Keratinocyte (primary cell): ENCODE measurements at regions not wholly inside any gene's neighbourhood (a gene's known extent, or its start where the extent isn't known, plus 50 kb on each side); places are given as distances from the start of the nearest gene placed in this dataset.

Experiments used
- DNase-seq: peaks from one replicate; pipeline ENCODE4 v3.0.0-alpha.2; 2011; ENCODE audit warnings: low read depth, missing footprints, low spot score
- FAIRE-seq: peaks from 2 replicates; lab custom pipeline; 2011; peaks lifted over from hg19 to GRCh38; lab: Jason Lieb, UNC
- H2AFZ ChIP-seq: 2 replicates; pipeline ENCODE4 v1.6.0; 2012; ENCODE audit warnings: low read length, control low read depth, inconsistent platforms; ENCODE audit not compliant: control insufficient read depth
- H3K27ac ChIP-seq: 2 replicates; pipeline ENCODE4 v1.5.1; 2011; ENCODE audit warnings: low read length; ENCODE audit not compliant: control insufficient read depth, insufficient read depth
- H3K27me3 ChIP-seq: 3 replicates; pipeline ENCODE4 v1.6.0; 2011; ENCODE audit warnings: low read length; ENCODE audit not compliant: control insufficient read depth, insufficient read depth; ENCODE audit errors: extremely low read depth
- H3K36me3 ChIP-seq, 2 experiments: 2 replicates in 1 of 2; 3 replicates in 1 of 2; pipeline ENCODE4 v1.5.1; 2011; ENCODE audit warnings: low read length in 2 of 2, mild to moderate bottlenecking in 1 of 2; ENCODE audit not compliant: control insufficient read depth in 2 of 2, insufficient read depth in 2 of 2; ENCODE audit errors: extremely low read depth in 1 of 2
- H3K4me1 ChIP-seq: 3 replicates; pipeline ENCODE4 v1.5.1; 2011; ENCODE audit warnings: low read length; ENCODE audit not compliant: control insufficient read depth, insufficient read depth; ENCODE audit errors: extremely low read depth
- H3K4me2 ChIP-seq: 3 replicates; pipeline ENCODE4 v1.6.0; 2011; ENCODE audit warnings: low read depth, low read length; ENCODE audit not compliant: control insufficient read depth, insufficient read depth; ENCODE audit errors: extremely low read depth
- H3K4me3 ChIP-seq, 3 experiments: fragments of 200-600 bp in 1 of 3; sonication (generic) in 1 of 3; 2 replicates in 2 of 3; 3 replicates in 1 of 3; pipeline ENCODE4 v1.5.1; 2011 to 2016; ENCODE audit warnings: low read length in 3 of 3, mild to moderate bottlenecking in 3 of 3, control low read depth in 2 of 3, inconsistent platforms in 1 of 3, low read depth in 1 of 3, mixed read lengths in 1 of 3, mixed run types in 1 of 3, moderate library complexity in 1 of 3; ENCODE audit not compliant: control insufficient read depth in 2 of 3, insufficient read depth in 2 of 3; ENCODE audit errors: extremely low read depth in 1 of 3
- H3K79me2 ChIP-seq: 2 replicates; pipeline ENCODE4 v1.6.0; 2012; ENCODE audit warnings: low read length; ENCODE audit not compliant: control insufficient read depth, insufficient read depth
- H3K9ac ChIP-seq: 3 replicates; pipeline ENCODE4 v1.6.0; 2011; ENCODE audit warnings: low read length; ENCODE audit not compliant: control insufficient read depth, insufficient read depth; ENCODE audit errors: extremely low read depth
- H3K9me1 ChIP-seq: 3 replicates; pipeline ENCODE4 v1.6.0; 2011; ENCODE audit warnings: low read length; ENCODE audit not compliant: control insufficient read depth, insufficient read depth; ENCODE audit errors: extremely low read depth
- H3K9me3 ChIP-seq: 2 replicates; pipeline ENCODE4 v1.5.1; 2012; ENCODE audit warnings: low read depth, low read length; ENCODE audit not compliant: control insufficient read depth
- H4K20me1 ChIP-seq: 3 replicates; pipeline ENCODE4 v1.6.0; 2011; ENCODE audit warnings: low read length; ENCODE audit not compliant: control insufficient read depth, insufficient read depth; ENCODE audit errors: extremely low read depth
- EZH2 ChIP-seq: IDR thresholded peaks from one replicate; pipeline ENCODE4 v1.6.1; 2012; ENCODE audit warnings: inconsistent platforms, mild to moderate bottlenecking, low read length, moderate library complexity
- dilution Hi-C: fragments of 300-500 bp; cut with MboI; formaldehyde crosslinking; loops from one replicate; pipeline ENCODE4 v1.7.0; 2020; ENCODE audit warnings: low sequenced_read_pairs; ENCODE audit not compliant: extremely low pct_ligation_motif_present
- TF ChIP-seq, protein P1 (sequence below), 3 experiments: IDR thresholded peaks in 1 of 3; conservative IDR thresholded peaks in 1 of 3; optimal IDR thresholded peaks in 1 of 3; 2 replicates in 2 of 3; 3 replicates in 1 of 3; pipeline versions ENCODE3 to v1.5.1; 2011; ENCODE audit warnings: low read length in 3 of 3, mild to moderate bottlenecking in 3 of 3, moderate library complexity in 2 of 3, control low read depth in 1 of 3, inconsistent platforms in 1 of 3; ENCODE audit not compliant: insufficient read depth in 2 of 3; ENCODE audit errors: extremely low read depth in 1 of 3

DNA sequence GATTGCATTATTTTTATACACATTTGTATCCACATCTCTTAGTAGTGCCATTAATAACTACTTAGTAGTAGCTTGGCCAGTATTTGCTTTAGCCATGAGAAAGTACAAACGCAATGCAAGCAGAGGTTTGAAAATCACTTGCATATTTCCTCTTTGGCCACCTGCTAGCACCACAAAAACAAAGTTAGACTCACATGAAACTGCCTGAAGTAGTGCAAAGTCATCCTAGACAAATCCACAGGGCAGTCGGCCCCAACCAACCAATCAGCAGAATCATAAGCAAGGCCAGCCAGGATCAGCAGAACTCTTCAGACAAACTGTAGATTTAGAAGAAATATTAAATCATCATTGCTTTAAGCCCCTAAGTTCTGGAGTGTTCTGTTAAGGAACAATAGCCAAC, 135.2 kb upstream of the VGLL2 start:
- no peaks in the 10 kb centered on the region for H3K9me1 ChIP-seq
- H3K27me3 ChIP-seq = no peaks in the 10 kb centered on the region
- DNase-seq (no peak), FAIRE-seq (no peak)
- H3K4me1 ChIP-seq = no peaks in the 10 kb centered on the region
- H3K4me3 ChIP-seq = no peak overlapping the region
- no peaks in the 10 kb centered on the region for H3K9me3 ChIP-seq
- H3K36me3 ChIP-seq = no peaks in the 10 kb centered on the region
- no peak overlapping the region for H3K4me2 ChIP-seq
- H3K9ac ChIP-seq = no peak overlapping the region
- H3K27ac ChIP-seq = no peak overlapping the region
- no peaks in the 10 kb centered on the region for H3K79me2 ChIP-seq
- no peak overlapping the region for H2AFZ ChIP-seq
- TF ChIP-seq EZH2 = no peak
- TF ChIP-seq, protein P1, sequence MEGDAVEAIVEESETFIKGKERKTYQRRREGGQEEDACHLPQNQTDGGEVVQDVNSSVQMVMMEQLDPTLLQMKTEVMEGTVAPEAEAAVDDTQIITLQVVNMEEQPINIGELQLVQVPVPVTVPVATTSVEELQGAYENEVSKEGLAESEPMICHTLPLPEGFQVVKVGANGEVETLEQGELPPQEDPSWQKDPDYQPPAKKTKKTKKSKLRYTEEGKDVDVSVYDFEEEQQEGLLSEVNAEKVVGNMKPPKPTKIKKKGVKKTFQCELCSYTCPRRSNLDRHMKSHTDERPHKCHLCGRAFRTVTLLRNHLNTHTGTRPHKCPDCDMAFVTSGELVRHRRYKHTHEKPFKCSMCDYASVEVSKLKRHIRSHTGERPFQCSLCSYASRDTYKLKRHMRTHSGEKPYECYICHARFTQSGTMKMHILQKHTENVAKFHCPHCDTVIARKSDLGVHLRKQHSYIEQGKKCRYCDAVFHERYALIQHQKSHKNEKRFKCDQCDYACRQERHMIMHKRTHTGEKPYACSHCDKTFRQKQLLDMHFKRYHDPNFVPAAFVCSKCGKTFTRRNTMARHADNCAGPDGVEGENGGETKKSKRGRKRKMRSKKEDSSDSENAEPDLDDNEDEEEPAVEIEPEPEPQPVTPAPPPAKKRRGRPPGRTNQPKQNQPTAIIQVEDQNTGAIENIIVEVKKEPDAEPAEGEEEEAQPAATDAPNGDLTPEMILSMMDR (optimal IDR thresholded peaks at IDR 0.05 in 1 of 3, IDR thresholded peaks at IDR 0.05 in 1 of 3, conservative IDR thresholded peaks at IDR 0.05 in 1 of 3; ENCODE audit: extremely low read depth in 1 of 3, insufficient read depth in 2 of 3, low read length in 3 of 3) = no peak
- dilution Hi-C loops = no loop called here
- no peaks in the 10 kb centered on the region for H4K20me1 ChIP-seq

DNA sequence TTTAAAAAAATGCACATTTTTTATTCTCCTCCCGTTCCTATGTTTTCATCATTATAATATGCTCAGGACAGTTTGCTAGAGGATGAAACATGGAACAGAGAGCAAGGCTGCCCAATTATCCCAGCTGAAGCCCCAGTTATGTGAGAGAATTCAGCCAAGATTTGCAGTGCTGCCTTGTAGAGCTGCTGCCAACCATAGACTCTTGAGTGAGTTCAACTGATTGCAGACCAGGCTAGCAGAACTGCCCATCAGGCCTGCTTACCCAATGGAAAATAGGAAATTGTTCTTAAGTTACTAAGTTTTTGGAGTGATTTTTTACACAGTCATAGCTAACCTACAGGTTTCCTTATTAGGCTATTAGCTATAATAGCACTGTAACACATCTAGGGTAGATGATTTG, 128.7 kb upstream of the VGLL2 start:
- FAIRE-seq (no peak), DNase-seq (no peak)
- Histone ChIP-seq H3K4me3 (no peak overlapping the region), H3K36me3 (no peaks in the 10 kb centered on the region), H3K27ac (no peak overlapping the region), H4K20me1 (no peaks in the 10 kb centered on the region), H3K27me3 (no peaks in the 10 kb centered on the region), H3K9me3 (no peaks in the 10 kb centered on the region), H3K4me1 (no peaks in the 10 kb centered on the region), H3K4me2 (no peak overlapping the region), H3K9me1 (no peaks in the 10 kb centered on the region), H2AFZ (no peak overlapping the region), H3K79me2 (no peaks in the 10 kb centered on the region), H3K9ac (no peak overlapping the region)
- TF ChIP-seq, protein P1 (optimal IDR thresholded peaks at IDR 0.05 in 1 of 3, IDR thresholded peaks at IDR 0.05 in 1 of 3, conservative IDR thresholded peaks at IDR 0.05 in 1 of 3; ENCODE audit: extremely low read depth in 1 of 3, insufficient read depth in 2 of 3, low read length in 3 of 3) = no peak
- dilution Hi-C loops = no loop called here
